ENCODE measurements at regions not wholly inside any gene's neighbourhood (a gene's known extent, or its start where the extent isn't known, plus 50 kb on each side); places are given as distances from the start of the nearest gene placed in this dataset.

DNA sequence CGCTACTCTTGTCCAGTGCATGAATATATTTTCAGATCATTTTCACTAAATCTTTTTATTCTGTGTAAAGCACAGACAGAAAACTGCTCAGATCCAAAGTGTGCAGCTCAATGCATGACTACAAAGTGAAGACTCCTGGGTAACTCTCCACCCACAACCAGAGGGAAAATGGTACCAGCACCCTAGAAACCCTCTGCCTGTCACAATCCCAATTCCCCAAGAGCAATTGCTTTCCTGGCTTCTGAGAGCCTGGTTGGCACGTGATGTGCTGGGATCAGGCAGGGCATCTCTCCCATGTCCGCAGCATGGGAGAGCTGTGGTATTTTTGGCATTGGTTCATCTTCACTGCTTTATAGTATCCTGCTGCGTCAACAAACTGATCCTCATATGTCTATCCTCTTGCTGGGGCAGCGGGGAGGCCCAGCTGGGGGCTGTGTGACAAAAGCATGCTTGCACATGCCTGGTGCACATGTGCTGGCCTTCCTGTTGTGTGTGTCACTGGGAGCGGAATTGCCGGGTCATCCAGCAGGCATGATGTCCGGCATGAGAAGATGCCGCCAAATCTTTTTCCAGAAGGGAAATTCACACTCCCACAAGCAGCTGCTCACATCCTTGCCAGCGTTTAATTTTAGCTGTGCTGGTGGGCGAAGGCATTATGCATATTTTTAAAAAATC is 278.9 kb upstream of the FOXF1 start:
- TF ChIP-seq, protein P1, sequence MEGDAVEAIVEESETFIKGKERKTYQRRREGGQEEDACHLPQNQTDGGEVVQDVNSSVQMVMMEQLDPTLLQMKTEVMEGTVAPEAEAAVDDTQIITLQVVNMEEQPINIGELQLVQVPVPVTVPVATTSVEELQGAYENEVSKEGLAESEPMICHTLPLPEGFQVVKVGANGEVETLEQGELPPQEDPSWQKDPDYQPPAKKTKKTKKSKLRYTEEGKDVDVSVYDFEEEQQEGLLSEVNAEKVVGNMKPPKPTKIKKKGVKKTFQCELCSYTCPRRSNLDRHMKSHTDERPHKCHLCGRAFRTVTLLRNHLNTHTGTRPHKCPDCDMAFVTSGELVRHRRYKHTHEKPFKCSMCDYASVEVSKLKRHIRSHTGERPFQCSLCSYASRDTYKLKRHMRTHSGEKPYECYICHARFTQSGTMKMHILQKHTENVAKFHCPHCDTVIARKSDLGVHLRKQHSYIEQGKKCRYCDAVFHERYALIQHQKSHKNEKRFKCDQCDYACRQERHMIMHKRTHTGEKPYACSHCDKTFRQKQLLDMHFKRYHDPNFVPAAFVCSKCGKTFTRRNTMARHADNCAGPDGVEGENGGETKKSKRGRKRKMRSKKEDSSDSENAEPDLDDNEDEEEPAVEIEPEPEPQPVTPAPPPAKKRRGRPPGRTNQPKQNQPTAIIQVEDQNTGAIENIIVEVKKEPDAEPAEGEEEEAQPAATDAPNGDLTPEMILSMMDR (IDR thresholded peaks at IDR 0.05), result no peak
- TF ChIP-seq POLR2A (IDR thresholded peaks at IDR 0.05) (no peak), POLR2AphosphoS5 (IDR thresholded peaks at IDR 0.05) (no peak), EP300 (IDR thresholded peaks at IDR 0.05) (no peak)

Measured in sigmoid colon (tissue), 4 donors.